GM12872 (cell line): ENCODE measurements at regions not wholly inside any gene's neighbourhood (a gene's known extent, or its start where the extent isn't known, plus 50 kb on each side); places are given as distances from the start of the nearest gene placed in this dataset.

Experiments used
- TF ChIP-seq, protein P1 (sequence below): IDR thresholded peaks from 3 replicates; pipeline ENCODE4 v1.5.1; 2011; ENCODE audit warnings: low read depth, mild to moderate bottlenecking, low read length, moderate library complexity; ENCODE audit not compliant: insufficient read depth

DNA sequence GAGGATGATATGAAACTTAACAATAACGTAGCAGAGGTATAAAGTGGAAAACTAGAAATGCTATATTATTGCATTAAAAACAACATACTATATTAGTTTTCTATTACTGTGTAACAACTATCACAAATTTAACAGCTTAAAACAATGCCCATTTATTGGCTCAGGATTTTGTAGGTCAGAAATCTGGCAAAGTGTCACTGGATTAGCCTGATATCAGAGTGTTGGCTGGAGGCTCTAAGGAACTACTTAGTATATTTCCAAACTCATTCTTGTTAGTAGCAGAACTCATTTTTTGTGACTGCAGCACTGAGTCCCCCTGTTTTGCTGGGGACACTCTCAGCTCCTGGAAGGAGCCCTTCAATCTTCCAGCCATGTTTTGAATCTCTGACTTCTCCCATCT is 306.8 kb downstream of the ETV1 start:
- TF ChIP-seq, protein P1, sequence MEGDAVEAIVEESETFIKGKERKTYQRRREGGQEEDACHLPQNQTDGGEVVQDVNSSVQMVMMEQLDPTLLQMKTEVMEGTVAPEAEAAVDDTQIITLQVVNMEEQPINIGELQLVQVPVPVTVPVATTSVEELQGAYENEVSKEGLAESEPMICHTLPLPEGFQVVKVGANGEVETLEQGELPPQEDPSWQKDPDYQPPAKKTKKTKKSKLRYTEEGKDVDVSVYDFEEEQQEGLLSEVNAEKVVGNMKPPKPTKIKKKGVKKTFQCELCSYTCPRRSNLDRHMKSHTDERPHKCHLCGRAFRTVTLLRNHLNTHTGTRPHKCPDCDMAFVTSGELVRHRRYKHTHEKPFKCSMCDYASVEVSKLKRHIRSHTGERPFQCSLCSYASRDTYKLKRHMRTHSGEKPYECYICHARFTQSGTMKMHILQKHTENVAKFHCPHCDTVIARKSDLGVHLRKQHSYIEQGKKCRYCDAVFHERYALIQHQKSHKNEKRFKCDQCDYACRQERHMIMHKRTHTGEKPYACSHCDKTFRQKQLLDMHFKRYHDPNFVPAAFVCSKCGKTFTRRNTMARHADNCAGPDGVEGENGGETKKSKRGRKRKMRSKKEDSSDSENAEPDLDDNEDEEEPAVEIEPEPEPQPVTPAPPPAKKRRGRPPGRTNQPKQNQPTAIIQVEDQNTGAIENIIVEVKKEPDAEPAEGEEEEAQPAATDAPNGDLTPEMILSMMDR: no peak

DNA sequence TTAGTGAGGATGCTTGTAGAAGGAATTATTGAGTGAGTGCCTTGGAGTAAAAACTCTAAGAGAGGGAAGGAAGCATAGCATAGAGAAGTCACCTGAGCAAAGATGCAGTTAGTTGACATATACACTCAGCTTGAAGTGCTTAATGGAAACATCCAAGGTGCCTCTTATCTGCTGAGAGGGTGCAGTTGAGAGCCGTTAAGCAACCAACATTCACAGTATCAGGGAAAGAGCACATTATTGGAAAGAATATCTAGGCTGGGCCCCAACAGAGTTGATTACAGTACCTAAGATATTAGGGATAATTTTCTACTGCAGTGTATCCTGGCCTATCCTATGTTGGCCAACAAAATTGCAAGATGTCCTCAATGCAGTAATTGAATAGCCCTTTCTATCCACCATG is 302.0 kb downstream of the ETV1 start:
- TF ChIP-seq, protein P1: no peak

DNA sequence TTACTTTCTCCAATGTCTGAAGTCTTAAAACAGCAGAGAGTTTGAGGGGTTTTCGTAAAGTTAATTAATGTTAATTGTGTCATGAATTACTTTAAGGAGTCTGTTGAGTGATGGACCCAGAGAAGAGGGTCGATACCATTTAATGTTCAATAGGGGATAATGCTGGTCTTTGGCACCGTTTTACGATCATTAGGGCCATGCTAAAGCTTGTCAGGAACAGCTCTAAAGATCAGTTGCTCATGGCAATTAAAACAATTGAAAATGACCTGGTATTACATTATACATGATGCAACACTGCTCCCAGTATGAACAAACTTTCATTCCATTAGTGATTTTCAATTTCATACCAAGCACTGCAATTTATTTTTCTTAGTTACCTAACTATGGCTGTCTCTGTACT is 296.9 kb downstream of the ETV1 start:
- TF ChIP-seq, protein P1: no peak

DNA sequence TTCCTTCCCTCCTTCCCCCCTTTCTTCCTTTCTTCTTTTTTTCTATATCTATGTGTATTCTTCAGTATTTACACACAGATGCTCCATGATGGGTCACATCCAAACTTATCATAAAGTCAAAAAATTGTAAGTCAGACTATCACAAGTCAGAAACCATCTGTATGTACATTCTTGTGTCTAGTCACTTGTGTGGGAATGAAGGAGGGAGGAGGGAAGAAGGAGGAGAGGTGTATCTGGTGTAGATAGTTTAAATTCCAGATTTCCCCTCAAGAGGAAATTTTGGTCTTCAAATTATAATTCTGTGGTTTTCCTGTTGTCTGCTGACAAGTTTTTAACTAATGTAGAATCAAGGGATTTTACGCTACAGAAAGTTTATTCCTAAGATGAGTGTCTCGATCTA is 287.2 kb downstream of the ETV1 start:
- TF ChIP-seq, protein P1: no peak

DNA sequence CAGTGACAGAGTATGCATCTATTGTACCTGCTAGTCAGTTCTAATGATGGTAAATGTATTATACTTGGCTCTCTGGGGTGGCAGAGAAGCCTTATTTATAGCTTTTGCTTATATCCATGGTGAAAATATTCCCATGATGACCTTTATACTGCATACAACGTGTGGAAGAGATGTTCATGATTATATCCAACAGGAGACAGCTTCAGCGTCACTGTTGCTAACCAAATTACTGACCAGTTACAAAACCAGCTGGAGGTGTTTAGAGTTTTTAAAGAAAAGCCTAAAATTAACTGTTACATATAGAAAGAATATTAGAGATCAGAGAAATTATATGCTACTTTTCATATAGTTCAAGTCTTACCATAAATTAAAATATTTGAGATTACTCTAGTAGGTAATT is 280.8 kb downstream of the ETV1 start:
- TF ChIP-seq, protein P1: no peak

DNA sequence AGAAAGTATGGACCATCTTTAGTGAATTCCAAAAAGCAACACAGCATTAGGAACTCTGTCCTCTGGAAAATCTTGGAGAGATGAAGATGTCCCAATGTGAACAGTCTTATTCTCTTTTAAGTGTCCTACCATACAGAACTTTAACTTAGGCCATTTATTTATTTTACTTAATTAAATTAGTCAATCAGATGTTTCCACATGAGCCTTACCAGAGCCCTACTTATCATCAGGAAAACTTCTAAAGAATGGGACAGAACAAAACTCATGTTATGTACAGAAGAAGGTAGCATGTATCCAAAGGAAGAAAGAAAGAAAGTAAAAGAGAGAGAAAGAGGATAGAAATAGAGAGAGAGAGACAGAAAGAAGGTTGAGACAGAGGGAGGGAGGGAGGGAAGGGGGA is 276.4 kb downstream of the ETV1 start:
- TF ChIP-seq, protein P1: no peak

DNA sequence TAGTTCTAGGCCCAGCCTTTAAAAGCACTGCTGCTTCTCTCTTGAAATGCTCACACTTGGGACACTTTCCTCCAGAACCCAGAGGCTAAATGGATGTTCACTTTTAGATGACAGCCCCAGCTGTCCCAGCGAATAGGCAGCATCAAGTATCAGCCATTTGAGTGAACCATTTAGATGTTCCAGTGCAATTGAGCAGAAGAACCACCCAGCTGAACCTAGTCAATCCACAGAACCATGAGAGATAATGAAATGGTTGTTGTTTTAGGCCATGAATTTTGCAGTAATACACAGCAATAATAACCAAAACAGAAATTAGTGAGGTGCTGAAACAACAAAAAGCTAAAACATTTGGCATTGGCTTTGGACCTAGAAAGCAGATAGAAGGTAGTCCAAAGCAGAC is 273.9 kb downstream of the ETV1 start:
- TF ChIP-seq, protein P1: no peak

DNA sequence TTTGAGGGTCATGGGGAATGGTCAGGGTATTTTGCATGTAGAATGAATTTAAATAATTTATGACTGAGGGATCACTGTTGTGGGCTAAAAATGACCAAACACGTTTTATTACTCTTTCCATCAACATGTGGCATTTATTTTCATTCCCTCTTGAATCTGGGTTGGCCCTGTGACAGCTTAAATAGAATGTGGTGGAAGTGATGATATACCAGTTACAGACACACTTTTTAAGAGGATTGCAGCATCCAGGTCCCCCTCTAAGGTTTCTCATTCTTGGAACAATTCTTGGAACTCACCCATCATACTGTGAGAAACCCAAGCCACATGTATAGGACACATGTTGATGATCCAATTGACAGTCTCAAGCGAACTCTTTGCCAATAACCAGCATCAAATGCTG is 272.4 kb downstream of the ETV1 start:
- TF ChIP-seq, protein P1: no peak
